PC-3 (cell line): ENCODE measurements at regions not wholly inside any gene's neighbourhood (a gene's known extent, or its start where the extent isn't known, plus 50 kb on each side); places are given as distances from the start of the nearest gene placed in this dataset.

Source experiments
- CTCF ChIP-seq: fragments of 300-600 bp; sonication (generic); conservative IDR thresholded peaks from 2 replicates; pipeline ENCODE4 v1.5.1; 2017; ENCODE audit warnings: antibody characterized with exemption, low read depth, mild to moderate bottlenecking, low read length
- EZH2 ChIP-seq: fragments of 300-600 bp; sonication (generic); IDR thresholded peaks from one replicate; pipeline ENCODE4 v1.6.1; 2017; ENCODE audit warnings: antibody characterized with exemption, mild to moderate bottlenecking, low read length; ENCODE audit not compliant: unreplicated experiment
- EZH2phosphoT487 ChIP-seq: fragments of 300-600 bp; sonication (generic); IDR thresholded peaks from 2 replicates; pipeline ENCODE4 v1.6.1; 2018; ENCODE audit warnings: mild to moderate bottlenecking, antibody characterized with exemption, low read length, borderline replicate concordance

DNA sequence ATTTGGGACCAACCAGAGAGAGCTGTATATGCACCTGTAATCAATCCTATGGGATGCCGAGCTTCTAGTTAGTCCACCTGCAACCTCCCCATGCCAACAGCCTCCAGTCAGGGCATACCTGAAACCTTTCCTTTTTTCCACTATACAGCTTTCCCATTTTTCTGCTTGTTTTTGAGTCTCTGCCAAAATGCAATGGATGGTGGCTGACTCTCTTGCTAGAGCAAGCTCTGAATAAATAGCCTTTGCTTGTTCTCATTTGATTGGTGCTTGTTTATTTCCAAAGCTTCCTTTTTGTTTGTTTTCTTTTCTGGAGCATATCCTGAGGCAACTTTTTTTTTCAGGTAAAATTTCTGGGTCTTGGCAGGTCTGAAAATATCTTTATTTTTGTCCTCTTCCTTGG is 58.0 kb upstream of the PLET1 start:
- TF ChIP-seq EZH2 (no peak), CTCF (no peak), EZH2phosphoT487 (no peak)
